ENCODE measurements at regions not wholly inside any gene's neighbourhood (a gene's known extent, or its start where the extent isn't known, plus 50 kb on each side); places are given as distances from the start of the nearest gene placed in this dataset.

DNA sequence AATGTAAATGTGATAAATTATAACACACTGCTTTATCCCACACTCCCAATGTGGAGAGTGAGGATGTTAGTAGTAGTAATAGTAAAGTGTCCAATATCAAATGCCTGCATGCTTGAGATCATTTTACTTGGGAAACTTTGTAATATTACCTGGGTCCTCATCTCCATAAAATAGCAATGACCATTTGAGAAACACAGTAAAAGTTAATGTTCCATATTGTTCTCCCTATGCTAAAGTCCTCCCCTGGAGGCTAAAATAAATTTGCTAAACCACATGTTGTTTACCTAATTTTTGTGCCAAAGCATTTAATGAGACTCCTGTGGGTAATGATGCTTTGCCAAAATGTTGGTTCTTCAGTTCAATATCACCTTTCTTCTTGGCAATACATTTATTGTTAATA lies 291.2 kb downstream of the CDH10 start:
- Histone ChIP-seq H3K9me3 (ENCODE audit: control insufficient read depth, low read depth, low read length) (peaks cover 3% of the 10 kb centered on the region), H3K36me3 (ENCODE audit: control insufficient read depth in 2 of 2, extremely low read depth in 1 of 2, insufficient read depth in 2 of 2, low read length in 2 of 2) (no peaks in the 10 kb centered on the region), H3K9ac (ENCODE audit: control insufficient read depth, extremely low read depth, insufficient read depth, low read length) (no peak overlapping the region), H3K79me2 (ENCODE audit: control insufficient read depth, insufficient read depth, low read length) (no peaks in the 10 kb centered on the region), H3K4me1 (ENCODE audit: control insufficient read depth, extremely low read depth, insufficient read depth, low read length) (no peaks in the 10 kb centered on the region), H3K27me3 (ENCODE audit: control insufficient read depth, extremely low read depth, insufficient read depth, low read length) (no peaks in the 10 kb centered on the region), H3K9me1 (ENCODE audit: control insufficient read depth, extremely low read depth, insufficient read depth, low read length) (no peaks in the 10 kb centered on the region), H3K4me3 (ENCODE audit: control insufficient read depth in 2 of 3, extremely low read depth in 1 of 3, insufficient read depth in 2 of 3, low read depth in 1 of 3, low read length in 3 of 3) (no peak overlapping the region), H2AFZ (ENCODE audit: control insufficient read depth, low read length) (no peak overlapping the region), H3K27ac (ENCODE audit: control insufficient read depth, insufficient read depth, low read length) (no peak overlapping the region), H3K4me2 (ENCODE audit: control insufficient read depth, extremely low read depth, insufficient read depth, low read depth, low read length) (no peak overlapping the region), H4K20me1 (ENCODE audit: control insufficient read depth, extremely low read depth, insufficient read depth, low read length) (no peaks in the 10 kb centered on the region)
- no peak for DNase-seq (ENCODE audit: low read depth, low spot score)
- TF ChIP-seq, protein P1, sequence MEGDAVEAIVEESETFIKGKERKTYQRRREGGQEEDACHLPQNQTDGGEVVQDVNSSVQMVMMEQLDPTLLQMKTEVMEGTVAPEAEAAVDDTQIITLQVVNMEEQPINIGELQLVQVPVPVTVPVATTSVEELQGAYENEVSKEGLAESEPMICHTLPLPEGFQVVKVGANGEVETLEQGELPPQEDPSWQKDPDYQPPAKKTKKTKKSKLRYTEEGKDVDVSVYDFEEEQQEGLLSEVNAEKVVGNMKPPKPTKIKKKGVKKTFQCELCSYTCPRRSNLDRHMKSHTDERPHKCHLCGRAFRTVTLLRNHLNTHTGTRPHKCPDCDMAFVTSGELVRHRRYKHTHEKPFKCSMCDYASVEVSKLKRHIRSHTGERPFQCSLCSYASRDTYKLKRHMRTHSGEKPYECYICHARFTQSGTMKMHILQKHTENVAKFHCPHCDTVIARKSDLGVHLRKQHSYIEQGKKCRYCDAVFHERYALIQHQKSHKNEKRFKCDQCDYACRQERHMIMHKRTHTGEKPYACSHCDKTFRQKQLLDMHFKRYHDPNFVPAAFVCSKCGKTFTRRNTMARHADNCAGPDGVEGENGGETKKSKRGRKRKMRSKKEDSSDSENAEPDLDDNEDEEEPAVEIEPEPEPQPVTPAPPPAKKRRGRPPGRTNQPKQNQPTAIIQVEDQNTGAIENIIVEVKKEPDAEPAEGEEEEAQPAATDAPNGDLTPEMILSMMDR (optimal IDR thresholded peaks at IDR 0.05 in 1 of 3, IDR thresholded peaks at IDR 0.05 in 1 of 3, conservative IDR thresholded peaks at IDR 0.05 in 1 of 3; ENCODE audit: extremely low read depth in 1 of 3, insufficient read depth in 2 of 3, low read length in 3 of 3) = no peak
- no peak for TF ChIP-seq EZH2 (IDR thresholded peaks at IDR 0.05; ENCODE audit: low read length)
- dilution Hi-C loops (cut with MboI; ENCODE audit: extremely low pct_ligation_motif_present, low sequenced_read_pairs) = no loop called here
- no peak for FAIRE-seq

DNA sequence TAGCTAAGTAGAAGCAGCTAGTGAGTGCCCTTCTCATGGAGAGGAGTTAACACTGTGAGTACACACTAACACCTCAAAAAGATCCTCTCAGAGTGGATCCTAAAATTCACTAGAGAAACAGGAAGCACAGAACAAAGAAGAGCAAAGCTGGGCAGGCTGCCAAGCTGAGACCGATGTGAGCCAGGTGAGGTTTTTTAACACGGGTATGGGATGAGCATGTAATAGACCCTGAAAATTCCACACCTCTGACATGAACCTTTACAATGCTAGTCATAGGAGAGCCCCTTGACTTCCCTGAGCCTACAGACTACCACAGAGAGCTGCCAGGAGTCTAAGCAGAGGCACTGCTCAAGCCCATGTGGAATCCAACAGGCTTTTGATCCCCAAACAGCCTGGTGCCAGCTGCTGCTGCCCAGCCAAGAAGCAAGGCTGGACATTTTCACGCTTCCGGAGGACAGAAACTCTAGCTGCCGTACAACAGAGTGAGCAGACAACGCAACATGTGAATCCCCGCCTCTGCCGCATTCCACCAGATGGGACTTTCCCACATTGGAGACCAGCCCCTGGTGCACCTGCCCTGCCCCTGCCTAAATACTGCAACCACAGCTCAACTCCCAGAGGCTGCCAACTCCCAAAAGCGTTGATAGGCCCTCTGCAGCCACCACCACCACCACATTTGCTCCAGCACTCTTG lies 280.8 kb downstream of the CDH10 start:
- no peak overlapping the region for H3K4me2 ChIP-seq (ENCODE audit: control insufficient read depth, extremely low read depth, insufficient read depth, low read depth, low read length)
- H3K27ac ChIP-seq (ENCODE audit: control insufficient read depth, insufficient read depth, low read length) = no peak overlapping the region
- H3K4me3 ChIP-seq (ENCODE audit: control insufficient read depth in 2 of 3, extremely low read depth in 1 of 3, insufficient read depth in 2 of 3, low read depth in 1 of 3, low read length in 3 of 3) = no peak overlapping the region
- no peak overlapping the region for H3K9ac ChIP-seq (ENCODE audit: control insufficient read depth, extremely low read depth, insufficient read depth, low read length)
- no peaks in the 10 kb centered on the region for H3K4me1 ChIP-seq (ENCODE audit: control insufficient read depth, extremely low read depth, insufficient read depth, low read length)
- DNase-seq (ENCODE audit: low read depth, low spot score) (no peak), FAIRE-seq (no peak)
- H3K27me3 ChIP-seq (ENCODE audit: control insufficient read depth, extremely low read depth, insufficient read depth, low read length) = no peaks in the 10 kb centered on the region
- H3K36me3 ChIP-seq (ENCODE audit: control insufficient read depth in 2 of 2, extremely low read depth in 1 of 2, insufficient read depth in 2 of 2, low read length in 2 of 2) = no peaks in the 10 kb centered on the region
- no peaks in the 10 kb centered on the region for H3K9me1 ChIP-seq (ENCODE audit: control insufficient read depth, extremely low read depth, insufficient read depth, low read length)
- no peak for TF ChIP-seq EZH2 (IDR thresholded peaks at IDR 0.05; ENCODE audit: low read length)
- TF ChIP-seq, protein P1 (optimal IDR thresholded peaks at IDR 0.05 in 1 of 3, IDR thresholded peaks at IDR 0.05 in 1 of 3, conservative IDR thresholded peaks at IDR 0.05 in 1 of 3; ENCODE audit: extremely low read depth in 1 of 3, insufficient read depth in 2 of 3, low read length in 3 of 3) = no peak
- dilution Hi-C loops (cut with MboI; ENCODE audit: extremely low pct_ligation_motif_present, low sequenced_read_pairs) = no loop called here
- peaks cover 2% of the 10 kb centered on the region for H3K9me3 ChIP-seq (ENCODE audit: control insufficient read depth, low read depth, low read length)
- no peaks in the 10 kb centered on the region for H4K20me1 ChIP-seq (ENCODE audit: control insufficient read depth, extremely low read depth, insufficient read depth, low read length)
- no peak overlapping the region for H2AFZ ChIP-seq (ENCODE audit: control insufficient read depth, low read length)
- H3K79me2 ChIP-seq (ENCODE audit: control insufficient read depth, insufficient read depth, low read length) = no peaks in the 10 kb centered on the region
